ENCODE measurements at regions not wholly inside any gene's neighbourhood (a gene's known extent, or its start where the extent isn't known, plus 50 kb on each side); places are given as distances from the start of the nearest gene placed in this dataset.

- TF ChIP-seq ZNF600 (tag by site-specific recombination; IDR thresholded peaks at IDR 0.05) (no peak), ZNF174 (tag by site-specific recombination; IDR thresholded peaks at IDR 0.05) (no peak), CTCF (tag by site-specific recombination; IDR thresholded peaks at IDR 0.05) (no peak), ZNF324 (tag by site-specific recombination; IDR thresholded peaks at IDR 0.05) (no peak), REST (tag by site-specific recombination; IDR thresholded peaks at IDR 0.05) (no peak), IKZF3 (tag by site-specific recombination; IDR thresholded peaks at IDR 0.05) (no peak), TCF7L2 (IDR thresholded peaks at IDR 0.05; ENCODE audit: borderline replicate concordance, low read depth, low read length) (no peak)
- TF ChIP-seq, protein P1, sequence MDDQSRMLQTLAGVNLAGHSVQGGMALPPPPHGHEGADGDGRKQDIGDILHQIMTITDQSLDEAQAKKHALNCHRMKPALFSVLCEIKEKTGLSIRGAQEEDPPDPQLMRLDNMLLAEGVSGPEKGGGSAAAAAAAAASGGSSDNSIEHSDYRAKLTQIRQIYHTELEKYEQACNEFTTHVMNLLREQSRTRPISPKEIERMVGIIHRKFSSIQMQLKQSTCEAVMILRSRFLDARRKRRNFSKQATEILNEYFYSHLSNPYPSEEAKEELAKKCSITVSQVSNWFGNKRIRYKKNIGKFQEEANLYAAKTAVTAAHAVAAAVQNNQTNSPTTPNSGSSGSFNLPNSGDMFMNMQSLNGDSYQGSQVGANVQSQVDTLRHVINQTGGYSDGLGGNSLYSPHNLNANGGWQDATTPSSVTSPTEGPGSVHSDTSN (CRISPR knock-in tag; IDR thresholded peaks at IDR 0.05): no peak
- TF ChIP-seq, protein P2, sequence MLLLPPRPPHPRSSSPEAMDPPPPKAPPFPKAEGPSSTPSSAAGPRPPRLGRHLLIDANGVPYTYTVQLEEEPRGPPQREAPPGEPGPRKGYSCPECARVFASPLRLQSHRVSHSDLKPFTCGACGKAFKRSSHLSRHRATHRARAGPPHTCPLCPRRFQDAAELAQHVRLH (tag by site-specific recombination; IDR thresholded peaks at IDR 0.05): no peak
- TF ChIP-seq, protein P3, sequence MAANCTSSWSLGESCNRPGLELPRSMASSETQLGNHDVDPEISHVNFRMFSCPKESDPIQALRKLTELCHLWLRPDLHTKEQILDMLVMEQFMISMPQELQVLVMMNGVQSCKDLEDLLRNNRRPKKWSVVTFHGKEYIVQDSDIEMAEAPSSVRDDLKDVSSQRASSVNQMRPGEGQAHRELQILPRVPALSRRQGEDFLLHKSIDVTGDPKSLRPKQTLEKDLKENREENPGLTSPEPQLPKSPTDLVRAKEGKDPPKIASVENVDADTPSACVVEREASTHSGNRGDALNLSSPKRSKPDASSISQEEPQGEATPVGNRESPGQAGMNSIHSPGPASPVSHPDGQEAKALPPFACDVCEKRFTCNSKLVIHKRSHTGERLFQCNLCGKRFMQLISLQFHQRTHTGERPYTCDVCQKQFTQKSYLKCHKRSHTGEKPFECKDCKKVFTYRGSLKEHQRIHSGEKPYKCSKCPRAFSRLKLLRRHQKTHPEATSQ (tag by site-specific recombination; IDR thresholded peaks at IDR 0.05): no peak
Observed at GRCh38 chr13:95386370-95386769, 85.1 kb upstream of the ABCC4 start.
